SU-DHL-6 (cell line): ENCODE measurements at regions not wholly inside any gene's neighbourhood (a gene's known extent, or its start where the extent isn't known, plus 50 kb on each side); places are given as distances from the start of the nearest gene placed in this dataset.

Source experiments
- H2AFZ ChIP-seq: fragments of 200-600 bp; sonication (generic); 2 replicates; pipeline ENCODE4 v1.6.1; 2014; ENCODE audit warnings: low read depth, mild to moderate bottlenecking, moderate library complexity, mixed read lengths, antibody characterized with exemption, low read length; ENCODE audit not compliant: severe bottlenecking
- H3F3A ChIP-seq: fragments of 200-600 bp; shearing (Covaris generic); 2 replicates; pipeline ENCODE4 v1.6.0; 2016; ENCODE audit warnings: antibody characterized with exemption, mild to moderate bottlenecking; ENCODE audit not compliant: insufficient read depth
- H3K27ac ChIP-seq: fragments of 200-600 bp; sonication (generic); 2 replicates; pipeline ENCODE4 v1.5.1; 2016; ENCODE audit warnings: low read depth, mild to moderate bottlenecking, low read length, moderate library complexity, mixed read lengths
- H3K27me3 ChIP-seq: fragments of 200-600 bp; sonication (generic), shearing (Covaris generic); 2 replicates; pipeline ENCODE4 v1.6.0; 2014; ENCODE audit warnings: mild to moderate bottlenecking, low read length
- H3K36me3 ChIP-seq: fragments of 200-600 bp; sonication (generic); 2 replicates; pipeline ENCODE4 v1.6.1; 2014; ENCODE audit warnings: mild to moderate bottlenecking, low read length, mixed read lengths
- H3K4me2 ChIP-seq: fragments of 300-600, 200-600 bp; shearing (Covaris generic), sonication (generic); 2 replicates; pipeline ENCODE4 v1.6.0; 2014; ENCODE audit warnings: low read length, low read depth, mild to moderate bottlenecking; ENCODE audit not compliant: poor library complexity, severe bottlenecking
- H3K4me3 ChIP-seq: fragments of 200-600 bp; sonication (generic); 2 replicates; pipeline ENCODE4 v1.5.1; 2014; ENCODE audit warnings: antibody characterized with exemption, low read length, mild to moderate bottlenecking, mixed read lengths; ENCODE audit not compliant: insufficient read depth, poor library complexity, severe bottlenecking
- H3K79me2 ChIP-seq: fragments of 200-600 bp; sonication (generic); 2 replicates; pipeline ENCODE4 v1.6.1; 2014; ENCODE audit warnings: mild to moderate bottlenecking, low read length, moderate library complexity; ENCODE audit not compliant: insufficient read depth
- H3K9ac ChIP-seq: fragments of 200-600 bp; sonication (generic); 2 replicates; pipeline ENCODE4 v1.7.0; 2014; ENCODE audit warnings: mild to moderate bottlenecking, low read length
- H3K9me2 ChIP-seq: fragments of 200-600 bp; sonication (generic); replicated peaks from 2 replicates; pipeline ENCODE4 v1.6.1; 2014; ENCODE audit warnings: low read length; ENCODE audit not compliant: insufficient read depth
- H3K9me3 ChIP-seq: fragments of 200-600 bp; sonication (generic); 2 replicates; pipeline ENCODE4 v1.6.1; 2014; ENCODE audit warnings: low read length, mixed read lengths; ENCODE audit not compliant: insufficient read depth
- H4K20me1 ChIP-seq: fragments of 200-600 bp; sonication (generic); 2 replicates; pipeline ENCODE4 v1.6.1; 2014; ENCODE audit warnings: low read depth, mild to moderate bottlenecking, antibody characterized with exemption, low read length, moderate library complexity, mixed read lengths
- EZH2phosphoT487 ChIP-seq: fragments of 200-600 bp; sonication (generic), shearing (Covaris generic); conservative IDR thresholded peaks from 2 replicates; pipeline ENCODE4 v1.6.1; 2018; ENCODE audit warnings: mild to moderate bottlenecking, antibody characterized with exemption, low read length, moderate library complexity, mixed read lengths
- TF ChIP-seq, protein P1 (sequence below): fragments of 200-600 bp; sonication (generic); IDR thresholded peaks from one replicate; pipeline ENCODE4 v1.5.1; 2017; ENCODE audit warnings: antibody characterized with exemption, mild to moderate bottlenecking, low read length, moderate library complexity; ENCODE audit not compliant: insufficient read depth, poor library complexity, severe bottlenecking

DNA sequence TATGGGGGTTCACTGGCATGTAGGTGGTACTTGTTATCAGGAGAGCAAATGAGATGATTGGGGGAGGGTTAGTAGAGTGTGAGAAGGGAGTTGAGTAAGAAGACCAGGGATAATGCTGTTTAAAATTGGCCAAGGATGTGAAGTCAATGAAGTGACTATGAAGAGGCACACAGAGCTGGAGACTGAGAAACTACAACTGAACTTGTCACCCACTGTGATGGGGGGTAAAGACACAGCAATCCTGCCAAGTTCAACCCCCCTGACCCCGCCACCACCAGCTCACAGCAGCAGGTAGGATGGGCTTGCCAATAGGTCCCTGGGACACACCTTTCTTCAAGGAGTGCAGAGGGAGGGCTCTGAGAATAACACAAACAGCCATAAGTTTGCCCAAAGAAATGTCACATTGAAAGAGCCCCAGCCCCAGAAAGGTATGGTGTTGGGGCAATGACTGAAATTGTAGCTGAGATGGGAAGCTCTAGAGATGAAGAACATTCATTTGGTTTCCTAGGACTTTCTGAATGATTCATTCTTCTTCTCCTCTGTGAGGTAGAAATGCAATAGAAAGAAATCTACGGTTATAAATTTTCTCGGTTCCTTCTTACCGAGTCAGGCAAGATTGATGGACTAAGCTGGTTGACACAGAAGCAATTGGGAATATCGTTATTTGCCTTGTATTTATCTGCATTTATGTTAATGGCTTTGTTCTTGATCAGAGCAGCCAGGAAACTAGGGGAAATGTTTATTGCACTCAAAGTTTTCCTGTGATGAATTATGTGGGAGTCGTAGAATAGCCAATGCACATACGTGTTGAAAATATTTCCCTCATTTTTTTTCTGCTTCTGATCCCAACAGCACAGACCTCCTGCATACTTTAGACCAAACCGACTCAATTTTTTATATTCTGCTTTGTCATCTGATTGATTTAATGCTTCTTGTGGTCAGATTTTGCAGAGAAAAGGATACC, 595.2 kb upstream of the CDH11 start:
- no peaks in the 10 kb centered on the region for H3F3A ChIP-seq
- H3K79me2 ChIP-seq, result no peaks in the 10 kb centered on the region
- H4K20me1 ChIP-seq, result no peaks in the 10 kb centered on the region
- H3K4me2 ChIP-seq, result no peak overlapping the region
- H2AFZ ChIP-seq, result no peak overlapping the region
- no peaks in the 10 kb centered on the region for H3K9me3 ChIP-seq
- H3K9me2 ChIP-seq, result no peaks in the 10 kb centered on the region
- H3K27me3 ChIP-seq, result no peaks in the 10 kb centered on the region
- no peak overlapping the region for H3K9ac ChIP-seq
- H3K4me3 ChIP-seq, result no peak overlapping the region
- no peaks in the 10 kb centered on the region for H3K36me3 ChIP-seq
- H3K27ac ChIP-seq, result no peak overlapping the region
- TF ChIP-seq, protein P1, sequence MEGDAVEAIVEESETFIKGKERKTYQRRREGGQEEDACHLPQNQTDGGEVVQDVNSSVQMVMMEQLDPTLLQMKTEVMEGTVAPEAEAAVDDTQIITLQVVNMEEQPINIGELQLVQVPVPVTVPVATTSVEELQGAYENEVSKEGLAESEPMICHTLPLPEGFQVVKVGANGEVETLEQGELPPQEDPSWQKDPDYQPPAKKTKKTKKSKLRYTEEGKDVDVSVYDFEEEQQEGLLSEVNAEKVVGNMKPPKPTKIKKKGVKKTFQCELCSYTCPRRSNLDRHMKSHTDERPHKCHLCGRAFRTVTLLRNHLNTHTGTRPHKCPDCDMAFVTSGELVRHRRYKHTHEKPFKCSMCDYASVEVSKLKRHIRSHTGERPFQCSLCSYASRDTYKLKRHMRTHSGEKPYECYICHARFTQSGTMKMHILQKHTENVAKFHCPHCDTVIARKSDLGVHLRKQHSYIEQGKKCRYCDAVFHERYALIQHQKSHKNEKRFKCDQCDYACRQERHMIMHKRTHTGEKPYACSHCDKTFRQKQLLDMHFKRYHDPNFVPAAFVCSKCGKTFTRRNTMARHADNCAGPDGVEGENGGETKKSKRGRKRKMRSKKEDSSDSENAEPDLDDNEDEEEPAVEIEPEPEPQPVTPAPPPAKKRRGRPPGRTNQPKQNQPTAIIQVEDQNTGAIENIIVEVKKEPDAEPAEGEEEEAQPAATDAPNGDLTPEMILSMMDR, result no peak
- no peak for TF ChIP-seq EZH2phosphoT487

DNA sequence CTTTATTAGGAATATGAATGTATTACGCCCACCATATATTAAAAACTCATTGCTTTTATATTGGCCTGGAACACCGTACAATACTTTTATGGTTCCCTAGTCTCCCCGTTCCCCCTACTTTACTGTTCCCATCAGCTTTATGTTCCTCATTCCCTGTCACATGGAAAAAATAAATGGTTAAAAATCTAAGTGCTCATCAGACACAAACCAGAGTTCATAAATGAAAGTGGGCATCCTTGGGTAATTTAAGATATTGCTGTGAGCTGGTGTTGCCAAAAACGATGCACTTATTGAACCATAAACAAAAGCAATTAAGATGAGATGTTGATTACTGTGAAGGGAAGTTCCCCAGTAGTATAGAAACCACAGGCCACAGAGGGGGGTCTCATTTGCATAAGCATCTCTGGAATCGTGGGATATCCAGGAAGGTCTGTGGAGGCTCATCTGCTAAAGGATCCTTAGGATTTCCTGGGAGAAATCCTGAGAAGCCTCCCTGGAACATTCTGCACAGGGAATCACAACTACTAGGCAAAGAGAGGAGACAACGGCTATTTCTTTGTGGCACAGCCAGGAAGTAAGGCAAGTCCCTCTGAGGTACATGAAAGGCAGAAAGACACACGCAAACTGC, 591.4 kb upstream of the CDH11 start:
- Histone ChIP-seq H3K27me3 (no peaks in the 10 kb centered on the region), H3K9me2 (no peaks in the 10 kb centered on the region), H2AFZ (no peak overlapping the region), H3F3A (no peaks in the 10 kb centered on the region), H3K4me3 (no peak overlapping the region), H3K79me2 (no peaks in the 10 kb centered on the region), H3K4me2 (no peak overlapping the region), H4K20me1 (no peaks in the 10 kb centered on the region), H3K9ac (no peak overlapping the region), H3K36me3 (no peaks in the 10 kb centered on the region), H3K9me3 (no peaks in the 10 kb centered on the region), H3K27ac (no peak overlapping the region)
- TF ChIP-seq EZH2phosphoT487, result no peak
- TF ChIP-seq, protein P1, result no peak

DNA sequence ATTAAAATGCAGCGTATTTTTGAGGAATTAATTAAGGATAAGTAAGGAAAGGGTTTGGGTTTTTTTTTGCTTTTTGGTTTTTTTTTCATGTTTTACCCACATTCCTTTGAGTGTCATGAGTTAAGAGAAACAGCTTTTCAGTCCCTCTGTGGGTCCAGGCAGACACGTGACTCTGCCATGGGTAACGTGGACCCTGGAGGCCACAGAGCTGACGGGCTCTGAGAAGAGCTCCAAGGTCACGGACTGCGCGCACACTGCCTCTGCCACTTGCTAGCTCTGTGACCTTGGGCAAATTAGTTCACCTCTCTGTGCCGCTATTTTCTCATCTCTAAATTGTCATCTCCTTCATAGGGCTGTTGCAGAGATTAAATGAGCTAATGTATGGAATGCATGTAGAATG, 588.2 kb upstream of the CDH11 start:
- Histone ChIP-seq H2AFZ (no peak overlapping the region), H3K9me2 (no peaks in the 10 kb centered on the region), H3K27ac (no peak overlapping the region), H3K79me2 (no peaks in the 10 kb centered on the region), H4K20me1 (no peaks in the 10 kb centered on the region), H3K4me3 (no peak overlapping the region), H3K4me2 (no peak overlapping the region), H3K9me3 (no peaks in the 10 kb centered on the region), H3K27me3 (no peaks in the 10 kb centered on the region), H3K9ac (no peak overlapping the region), H3F3A (no peaks in the 10 kb centered on the region), H3K36me3 (no peaks in the 10 kb centered on the region)
- no peak for TF ChIP-seq EZH2phosphoT487
- TF ChIP-seq, protein P1, result no peak
